ENCODE measurements at regions not wholly inside any gene's neighbourhood (a gene's known extent, or its start where the extent isn't known, plus 50 kb on each side); places are given as distances from the start of the nearest gene placed in this dataset.

- TF ChIP-seq CTCF (conservative IDR thresholded peaks at IDR 0.05; ENCODE audit: low read depth, low read length) (no peak), EZH2 (IDR thresholded peaks at IDR 0.05; ENCODE audit: low read length, unreplicated experiment) (no peak), EZH2phosphoT487 (IDR thresholded peaks at IDR 0.05; ENCODE audit: borderline replicate concordance, low read length) (no peak)
Observed at GRCh38 chr9:40927260-40927631, 201.2 kb downstream of the FOXD4L6 start.
